Activated T-helper 17 cell treated with anti-CD3 and anti-CD28 coated beads, Interleukin-2, amount 50 U/mL, for 72 hours (primary cell): ENCODE measurements at regions not wholly inside any gene's neighbourhood (a gene's known extent, or its start where the extent isn't known, plus 50 kb on each side); places are given as distances from the start of the nearest gene placed in this dataset.

Source experiments
- ATAC-seq: fragments of 150-1000 bp; cut with Tn5 transposase; replicated peaks from 2 replicates; pipeline ENCODE4 v1.10.0; 2021; ENCODE audit warnings: mild to moderate bottlenecking, moderate library complexity
- H3K27ac Mint-ChIP-seq: one replicate; pipeline ENCODE4 v1.8.0; 2022; ENCODE audit warnings: mixed read lengths
- H3K27me3 Mint-ChIP-seq: one replicate; pipeline ENCODE4 v1.8.0; 2022; ENCODE audit warnings: mixed read lengths
- H3K36me3 Mint-ChIP-seq: one replicate; pipeline ENCODE4 v1.8.0; 2022; ENCODE audit warnings: low read depth, mild to moderate bottlenecking, mixed read lengths
- H3K4me1 Mint-ChIP-seq: one replicate; pipeline ENCODE4 v1.8.0; 2022; ENCODE audit warnings: mixed read lengths
- H3K4me3 Mint-ChIP-seq: one replicate; pipeline ENCODE4 v1.8.0; 2022; ENCODE audit warnings: mild to moderate bottlenecking, mixed read lengths
- H3K9me3 Mint-ChIP-seq: one replicate; pipeline ENCODE4 v1.8.0; 2022; ENCODE audit warnings: mixed read lengths

DNA sequence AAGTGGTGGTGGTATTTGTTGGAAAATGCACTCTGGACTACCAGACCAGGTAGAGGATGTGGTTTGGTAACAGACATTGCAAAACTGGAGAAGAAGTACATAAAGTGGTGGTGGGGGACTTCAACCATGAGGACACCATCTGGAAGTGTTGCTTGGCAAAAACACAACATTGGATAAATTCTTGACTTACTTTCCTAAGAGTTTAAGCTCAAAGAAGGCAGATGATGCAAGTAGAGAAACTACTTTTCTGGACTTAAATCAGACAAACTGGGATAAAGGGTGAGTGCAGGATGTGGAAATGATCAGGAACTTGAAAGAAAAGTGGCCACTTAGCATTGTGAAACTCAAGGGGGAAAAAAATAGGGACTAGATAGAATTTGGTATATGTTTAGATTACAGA is 487.4 kb downstream of the ZEB2 start:
- H3K27me3 Mint-ChIP-seq: no peaks in the 10 kb centered on the region
- no peak overlapping the region for H3K4me3 Mint-ChIP-seq
- H3K4me1 Mint-ChIP-seq: no peaks in the 10 kb centered on the region
- no peak overlapping the region for H3K27ac Mint-ChIP-seq
- no peaks in the 10 kb centered on the region for H3K36me3 Mint-ChIP-seq
- H3K9me3 Mint-ChIP-seq: no peaks in the 10 kb centered on the region
- ATAC-seq: no peak

DNA sequence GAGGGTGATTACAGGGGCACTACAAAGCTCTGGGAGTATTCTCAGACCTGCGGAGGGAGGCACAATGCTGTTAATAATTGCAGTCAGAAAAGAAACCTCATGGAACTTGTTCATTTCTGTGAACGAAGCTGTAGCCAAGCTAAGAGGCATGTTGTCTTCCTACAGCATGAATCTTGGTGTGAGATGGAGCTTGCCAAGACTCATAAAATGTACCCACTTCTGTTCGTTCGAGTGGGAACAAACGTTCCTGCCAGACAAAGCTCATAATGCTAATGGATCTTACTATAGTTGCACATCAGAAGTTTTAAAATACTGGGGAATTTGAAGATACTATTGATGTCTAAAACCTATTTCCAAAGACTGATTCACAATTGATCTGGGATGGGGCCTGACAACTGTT is 489.1 kb downstream of the ZEB2 start:
- no peak for ATAC-seq
- Mint-ChIP-seq H3K27me3 (no peaks in the 10 kb centered on the region), H3K36me3 (no peaks in the 10 kb centered on the region), H3K9me3 (no peaks in the 10 kb centered on the region), H3K27ac (no peak overlapping the region), H3K4me1 (no peaks in the 10 kb centered on the region), H3K4me3 (no peak overlapping the region)

DNA sequence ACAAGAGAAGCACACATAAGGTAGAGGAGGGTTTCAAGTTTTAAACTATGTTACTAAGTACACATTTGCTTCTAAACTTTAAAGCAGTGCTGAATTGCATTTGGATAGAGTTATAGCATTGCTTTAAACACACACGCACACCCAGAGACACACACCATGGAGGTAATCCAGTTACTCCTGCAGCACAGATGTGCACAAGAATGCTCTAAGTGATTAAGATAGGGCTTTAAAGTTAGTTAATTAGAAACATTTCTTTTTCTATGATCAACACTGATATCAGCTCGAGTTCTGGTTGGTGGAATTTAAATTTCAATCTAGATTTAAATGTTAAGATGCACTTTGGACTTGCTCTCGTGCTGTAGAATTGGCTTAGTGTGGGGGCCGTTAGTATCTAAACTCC is 492.3 kb downstream of the ZEB2 start:
- Mint-ChIP-seq H3K27ac (no peak overlapping the region), H3K36me3 (no peaks in the 10 kb centered on the region), H3K27me3 (no peaks in the 10 kb centered on the region), H3K4me3 (no peak overlapping the region), H3K4me1 (no peaks in the 10 kb centered on the region), H3K9me3 (no peaks in the 10 kb centered on the region)
- no peak for ATAC-seq

DNA sequence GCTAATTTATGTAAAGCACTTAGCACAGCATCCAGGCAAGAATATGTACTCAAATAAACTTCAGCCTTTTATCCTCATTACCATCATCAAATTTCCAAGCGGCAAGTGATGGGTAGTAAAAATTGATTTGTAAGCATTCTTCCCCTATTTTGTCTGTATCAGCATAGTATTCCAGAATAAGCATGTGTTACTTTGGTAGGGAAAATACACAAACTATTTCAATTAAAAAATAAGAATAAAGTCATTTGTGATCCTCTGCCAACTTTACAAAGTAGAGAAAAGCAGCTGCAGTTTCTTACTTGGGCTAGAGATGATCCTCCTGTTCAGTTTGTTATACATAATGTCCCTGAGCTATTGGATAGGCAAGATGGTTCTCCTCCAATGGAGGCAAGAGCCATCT is 493.2 kb downstream of the ZEB2 start:
- no peaks in the 10 kb centered on the region for H3K4me1 Mint-ChIP-seq
- H3K27ac Mint-ChIP-seq: no peak overlapping the region
- no peak for ATAC-seq
- H3K36me3 Mint-ChIP-seq: no peaks in the 10 kb centered on the region
- no peaks in the 10 kb centered on the region for H3K9me3 Mint-ChIP-seq
- H3K27me3 Mint-ChIP-seq: no peaks in the 10 kb centered on the region
- no peak overlapping the region for H3K4me3 Mint-ChIP-seq

DNA sequence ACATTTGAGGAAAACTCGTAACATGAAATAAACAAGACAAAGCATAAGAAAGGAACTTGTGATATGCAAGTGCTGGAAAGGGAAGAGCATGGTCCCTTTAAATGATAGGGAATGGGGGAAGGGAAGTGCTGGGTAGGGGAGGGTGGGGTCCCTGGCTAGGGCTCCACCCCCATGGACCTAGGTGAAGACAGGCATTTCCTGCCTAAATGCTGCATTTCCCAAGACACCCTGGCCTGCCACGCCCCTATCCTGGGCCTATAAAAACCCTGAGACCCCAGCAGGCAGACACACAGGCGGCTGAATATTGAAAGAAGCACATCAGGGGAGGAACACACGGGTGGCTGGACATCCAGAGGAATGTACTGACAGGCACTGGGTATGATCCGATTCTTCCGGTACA is 499.9 kb downstream of the ZEB2 start:
- H3K27ac Mint-ChIP-seq: no peak overlapping the region
- H3K4me1 Mint-ChIP-seq: peaks cover 5% of the 10 kb centered on the region
- no peaks in the 10 kb centered on the region for H3K36me3 Mint-ChIP-seq
- no peak for ATAC-seq
- H3K9me3 Mint-ChIP-seq: peaks cover 10% of the 10 kb centered on the region
- H3K4me3 Mint-ChIP-seq: no peak overlapping the region
- no peaks in the 10 kb centered on the region for H3K27me3 Mint-ChIP-seq

DNA sequence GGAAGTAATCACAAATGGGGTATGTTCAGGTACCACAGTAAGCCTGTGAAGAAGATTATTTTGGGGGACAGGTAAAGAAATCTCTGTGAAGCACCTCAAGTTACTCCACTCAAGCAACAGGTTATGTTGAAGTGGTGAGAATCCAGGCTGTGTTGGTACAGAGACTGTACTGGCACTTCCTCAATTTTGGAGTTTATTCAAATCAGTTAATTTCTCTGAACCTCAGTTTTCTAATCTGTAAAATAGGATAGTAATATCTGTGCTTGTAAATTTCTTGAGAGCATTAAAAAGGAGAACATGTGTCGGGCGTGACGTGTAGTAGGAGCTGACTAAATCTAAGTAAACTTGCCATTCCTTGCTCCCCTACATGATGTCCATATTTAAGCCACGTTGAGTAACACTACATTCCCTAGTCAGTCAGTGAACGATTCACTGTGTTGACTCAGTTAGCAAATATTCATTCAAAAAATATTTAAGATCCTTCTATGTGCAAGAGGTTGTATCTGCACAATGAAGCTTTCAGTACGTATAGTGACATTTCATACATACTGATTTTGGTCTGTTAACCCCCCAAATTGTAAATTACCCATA is 504.2 kb downstream of the ZEB2 start:
- Mint-ChIP-seq H3K9me3 (peaks cover 4% of the 10 kb centered on the region), H3K27me3 (no peaks in the 10 kb centered on the region), H3K4me3 (no peak overlapping the region), H3K27ac (no peak overlapping the region), H3K36me3 (no peaks in the 10 kb centered on the region), H3K4me1 (peaks cover 5% of the 10 kb centered on the region)
- ATAC-seq: no peak

DNA sequence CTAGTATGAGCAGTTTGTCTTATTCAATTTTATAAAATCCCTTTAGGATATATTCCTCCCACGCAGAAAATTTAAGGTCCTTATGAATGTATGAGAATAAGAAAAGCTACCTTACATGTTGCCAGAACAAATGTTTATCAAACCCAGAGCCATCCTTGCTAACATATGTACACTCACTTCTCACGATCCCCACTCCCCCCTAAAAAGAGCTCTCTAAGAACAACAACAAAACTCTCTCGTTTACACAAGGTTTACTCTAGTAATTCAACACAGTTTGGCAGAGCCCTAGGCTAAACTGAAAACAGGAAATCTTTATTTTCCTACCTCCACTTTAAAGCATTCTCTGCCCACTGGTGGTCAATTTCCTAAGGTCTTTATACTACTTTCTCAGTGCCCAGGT is 504.9 kb downstream of the ZEB2 start:
- no peaks in the 10 kb centered on the region for H3K27me3 Mint-ChIP-seq
- H3K36me3 Mint-ChIP-seq: no peaks in the 10 kb centered on the region
- H3K4me3 Mint-ChIP-seq: no peak overlapping the region
- ATAC-seq: no peak
- no peak overlapping the region for H3K27ac Mint-ChIP-seq
- peaks cover 4% of the 10 kb centered on the region for H3K9me3 Mint-ChIP-seq
- H3K4me1 Mint-ChIP-seq: peaks cover 4% of the 10 kb centered on the region

DNA sequence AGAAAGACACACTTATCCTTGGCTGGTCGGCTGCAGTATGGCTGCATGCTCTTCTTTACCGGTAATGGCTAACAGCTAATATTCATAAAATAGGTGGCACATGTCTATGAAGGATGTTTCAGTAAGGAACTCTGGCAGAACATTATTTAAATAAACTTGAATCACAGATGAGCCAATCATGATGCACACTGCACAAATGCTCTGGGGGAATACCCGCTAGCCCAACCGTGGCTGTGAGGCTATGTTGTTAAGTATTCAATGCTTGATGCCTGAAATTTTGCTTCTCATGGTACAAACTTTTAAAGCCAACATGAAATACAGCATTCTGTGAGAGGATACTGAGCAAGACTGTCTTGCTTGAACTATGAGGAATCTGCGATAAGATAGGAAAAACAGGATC is 505.8 kb downstream of the ZEB2 start:
- Mint-ChIP-seq H3K27me3 (no peaks in the 10 kb centered on the region), H3K4me1 (no peaks in the 10 kb centered on the region), H3K4me3 (no peak overlapping the region), H3K36me3 (no peaks in the 10 kb centered on the region), H3K27ac (no peak overlapping the region), H3K9me3 (peaks cover 2% of the 10 kb centered on the region)
- ATAC-seq: peak; percentile 71

DNA sequence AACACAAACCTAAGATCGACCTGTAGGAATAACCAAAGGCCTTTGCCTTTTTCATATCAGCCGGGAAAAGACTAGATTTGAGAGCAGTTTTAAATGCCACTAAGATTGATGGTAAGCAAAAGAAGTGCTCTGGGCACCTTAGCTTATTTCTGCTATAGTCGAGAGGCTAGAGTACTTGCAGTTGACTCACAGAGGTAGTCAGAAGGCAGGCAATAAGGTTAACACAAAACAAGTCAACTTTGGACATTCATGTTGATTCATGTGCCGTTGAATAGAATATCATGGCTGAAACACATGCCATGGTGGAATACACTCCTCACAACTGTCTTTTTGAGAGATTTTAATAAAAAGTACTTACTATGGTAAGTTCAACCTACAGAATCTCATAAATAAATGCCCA is 507.6 kb downstream of the ZEB2 start:
- Mint-ChIP-seq H3K27me3 (no peaks in the 10 kb centered on the region), H3K4me1 (no peaks in the 10 kb centered on the region), H3K27ac (no peak overlapping the region), H3K36me3 (peaks cover under 1% of the 10 kb centered on the region), H3K9me3 (no peaks in the 10 kb centered on the region), H3K4me3 (no peak overlapping the region)
- ATAC-seq: no peak

DNA sequence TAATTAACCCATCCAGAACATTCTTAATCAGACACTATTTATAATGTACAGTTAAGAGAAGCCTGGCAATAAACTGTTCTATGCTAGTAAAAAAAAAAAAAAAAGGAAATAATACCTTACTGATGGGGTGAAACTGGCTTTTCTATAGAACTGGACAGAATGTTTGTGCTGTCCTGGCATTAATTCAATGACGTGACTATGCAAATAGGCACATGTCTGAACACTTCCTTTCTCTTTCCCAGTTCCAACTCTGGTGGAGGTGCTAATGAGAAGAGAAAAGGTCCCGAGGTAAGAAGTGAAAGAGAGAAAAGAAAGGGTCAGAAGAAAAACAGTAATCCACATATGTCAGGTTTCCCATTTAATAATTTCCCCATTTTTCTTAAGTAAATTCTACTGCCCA is 508.4 kb downstream of the ZEB2 start:
- H3K27me3 Mint-ChIP-seq: no peaks in the 10 kb centered on the region

DNA sequence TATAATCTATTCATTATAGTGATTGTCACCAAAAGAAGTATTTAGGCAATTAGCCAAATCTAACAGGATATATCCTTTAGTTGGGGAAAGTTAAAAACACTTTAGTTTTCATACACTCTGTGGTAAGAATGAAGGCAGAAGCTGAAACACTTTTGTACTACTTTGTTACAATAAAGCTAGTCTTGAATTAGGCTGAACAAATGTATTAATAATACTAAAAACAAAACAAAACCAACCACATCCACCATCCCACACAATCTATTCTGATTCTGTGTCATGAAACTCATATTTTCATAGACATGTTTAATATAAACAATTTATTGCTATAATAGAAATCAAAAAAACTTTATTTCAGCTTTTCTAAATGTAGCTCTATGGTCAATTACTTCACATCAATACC is 508.8 kb downstream of the ZEB2 start:
- H3K27me3 Mint-ChIP-seq: no peaks in the 10 kb centered on the region
- H3K36me3 Mint-ChIP-seq: peaks cover 12% of the 10 kb centered on the region
- H3K9me3 Mint-ChIP-seq: no peaks in the 10 kb centered on the region
- ATAC-seq: no peak
- no peak overlapping the region for H3K4me3 Mint-ChIP-seq
- no peaks in the 10 kb centered on the region for H3K4me1 Mint-ChIP-seq
- no peak overlapping the region for H3K27ac Mint-ChIP-seq

More for the DNA sequence above, 508.4 kb downstream of the ZEB2 start:
- Mint-ChIP-seq H3K36me3 (peaks cover 8% of the 10 kb centered on the region), H3K27ac (no peak overlapping the region), H3K9me3 (no peaks in the 10 kb centered on the region), H3K4me3 (no peak overlapping the region), H3K4me1 (no peaks in the 10 kb centered on the region)
- ATAC-seq: no peak

DNA sequence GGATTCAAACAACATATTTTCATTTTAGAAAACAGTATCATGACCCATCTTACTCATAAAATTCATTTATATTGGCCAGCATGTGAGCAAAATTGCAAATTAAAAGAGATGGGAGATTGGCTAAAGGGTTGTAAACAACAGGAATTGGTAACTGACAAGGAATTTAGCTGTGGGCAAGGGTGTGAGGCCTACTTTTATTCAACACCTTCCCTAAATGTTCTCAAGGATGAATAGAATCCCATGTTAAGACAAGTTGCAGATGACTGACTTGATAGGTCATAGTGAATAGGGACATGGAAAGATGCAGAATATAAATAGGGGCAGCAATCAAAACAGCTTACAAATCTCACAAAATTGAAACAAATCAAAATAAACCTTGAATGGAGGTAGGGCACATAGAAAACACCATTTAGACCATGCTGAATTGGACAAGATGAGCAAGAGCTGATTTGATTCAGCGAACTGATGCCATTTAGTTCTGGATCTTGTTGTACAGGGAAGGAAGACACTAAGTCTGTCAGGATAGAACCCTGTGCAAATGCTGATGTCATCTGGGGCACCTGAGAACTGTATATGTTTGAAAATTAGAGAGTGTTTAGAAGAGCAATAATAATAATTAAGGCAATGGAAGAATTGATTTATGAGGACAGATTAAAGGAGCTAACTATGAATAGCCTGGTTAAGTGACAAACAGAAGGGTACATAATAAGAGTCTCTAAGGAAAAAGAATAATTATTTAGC is 509.7 kb downstream of the ZEB2 start:
- no peak overlapping the region for H3K27ac Mint-ChIP-seq
- no peak overlapping the region for H3K4me3 Mint-ChIP-seq
- H3K36me3 Mint-ChIP-seq: peaks cover 12% of the 10 kb centered on the region
- no peaks in the 10 kb centered on the region for H3K9me3 Mint-ChIP-seq
- H3K27me3 Mint-ChIP-seq: no peaks in the 10 kb centered on the region
- ATAC-seq: no peak
- H3K4me1 Mint-ChIP-seq: no peaks in the 10 kb centered on the region

DNA sequence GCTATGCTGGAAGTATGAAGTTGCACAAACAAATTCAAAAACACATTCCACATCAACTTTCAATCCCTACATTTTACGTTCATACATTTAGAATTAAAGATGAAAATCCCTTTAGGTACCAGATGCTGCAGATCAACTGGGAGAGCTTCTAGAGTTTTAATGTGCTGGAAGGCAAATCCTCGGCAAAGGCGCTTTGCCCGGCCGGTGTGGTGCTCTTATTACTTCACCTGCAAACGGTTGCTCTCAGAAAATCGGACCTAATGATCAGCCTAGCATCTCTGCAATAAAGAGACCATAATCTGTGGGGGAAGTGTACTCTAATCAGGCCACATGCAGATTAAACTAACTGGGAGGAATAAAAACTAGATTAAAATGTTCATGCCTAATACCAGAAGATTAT is 513.8 kb downstream of the ZEB2 start:
- Mint-ChIP-seq H3K4me1 (no peaks in the 10 kb centered on the region), H3K9me3 (no peaks in the 10 kb centered on the region), H3K36me3 (peaks cover 12% of the 10 kb centered on the region), H3K27me3 (no peaks in the 10 kb centered on the region), H3K27ac (no peak overlapping the region), H3K4me3 (no peak overlapping the region)
- no peak for ATAC-seq

DNA sequence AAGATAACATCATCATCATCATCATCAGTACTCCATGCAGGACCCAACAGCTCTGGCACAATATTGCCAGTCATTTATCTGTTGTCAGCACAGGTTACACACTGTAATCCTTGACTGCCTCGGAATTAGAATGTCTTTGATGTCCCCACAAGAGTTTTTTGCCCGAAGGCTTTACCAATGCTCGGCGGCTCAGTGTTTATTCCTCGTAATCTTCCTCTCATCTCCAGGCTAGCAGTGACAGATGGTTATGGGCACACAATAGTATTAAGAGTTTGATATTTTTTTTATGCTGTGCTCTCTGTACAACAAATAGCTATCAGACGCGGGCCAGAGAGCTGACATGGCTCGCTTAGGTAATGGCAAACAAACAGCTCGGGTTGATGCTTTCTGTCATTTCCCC is 515.2 kb downstream of the ZEB2 start:
- no peak overlapping the region for H3K4me3 Mint-ChIP-seq
- no peaks in the 10 kb centered on the region for H3K9me3 Mint-ChIP-seq
- no peak overlapping the region for H3K27ac Mint-ChIP-seq
- ATAC-seq: no peak
- H3K4me1 Mint-ChIP-seq: no peaks in the 10 kb centered on the region
- no peaks in the 10 kb centered on the region for H3K27me3 Mint-ChIP-seq
- H3K36me3 Mint-ChIP-seq: peaks cover 12% of the 10 kb centered on the region

DNA sequence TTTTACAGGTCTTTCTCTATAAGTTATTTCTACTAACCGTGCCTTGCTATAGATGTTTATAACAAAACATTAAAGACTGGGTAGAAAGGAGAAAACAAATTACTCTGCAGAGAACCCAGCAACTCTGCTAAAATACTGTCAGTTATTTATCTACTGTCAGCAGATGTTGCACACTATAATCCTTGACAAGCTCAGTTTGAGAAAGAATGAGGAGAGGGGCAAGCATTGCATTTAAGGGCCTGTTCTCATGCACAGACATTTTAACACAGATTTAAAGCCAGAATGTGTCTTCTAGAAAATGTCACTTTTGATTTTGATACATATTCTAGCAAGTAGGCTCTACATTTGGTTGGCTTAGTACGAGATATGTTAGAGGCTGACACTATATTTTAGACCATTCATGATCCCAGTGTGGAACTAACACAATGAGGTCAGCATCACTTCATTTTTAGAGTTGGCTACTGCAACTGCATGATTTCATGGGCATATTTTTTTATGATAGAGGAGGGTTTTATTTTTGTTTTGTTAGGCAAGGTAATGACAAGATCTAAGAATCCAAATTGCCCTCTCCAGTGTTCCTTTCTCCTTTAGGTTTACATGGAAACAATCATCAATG is 516.4 kb downstream of the ZEB2 start:
- peaks cover 12% of the 10 kb centered on the region for H3K36me3 Mint-ChIP-seq
- H3K27ac Mint-ChIP-seq: no peak overlapping the region
- no peak for ATAC-seq
- no peak overlapping the region for H3K4me3 Mint-ChIP-seq
- no peaks in the 10 kb centered on the region for H3K4me1 Mint-ChIP-seq
- no peaks in the 10 kb centered on the region for H3K9me3 Mint-ChIP-seq
- no peaks in the 10 kb centered on the region for H3K27me3 Mint-ChIP-seq
